ENCODE measurements at regions not wholly inside any gene's neighbourhood (a gene's known extent, or its start where the extent isn't known, plus 50 kb on each side); places are given as distances from the start of the nearest gene placed in this dataset.

DNA sequence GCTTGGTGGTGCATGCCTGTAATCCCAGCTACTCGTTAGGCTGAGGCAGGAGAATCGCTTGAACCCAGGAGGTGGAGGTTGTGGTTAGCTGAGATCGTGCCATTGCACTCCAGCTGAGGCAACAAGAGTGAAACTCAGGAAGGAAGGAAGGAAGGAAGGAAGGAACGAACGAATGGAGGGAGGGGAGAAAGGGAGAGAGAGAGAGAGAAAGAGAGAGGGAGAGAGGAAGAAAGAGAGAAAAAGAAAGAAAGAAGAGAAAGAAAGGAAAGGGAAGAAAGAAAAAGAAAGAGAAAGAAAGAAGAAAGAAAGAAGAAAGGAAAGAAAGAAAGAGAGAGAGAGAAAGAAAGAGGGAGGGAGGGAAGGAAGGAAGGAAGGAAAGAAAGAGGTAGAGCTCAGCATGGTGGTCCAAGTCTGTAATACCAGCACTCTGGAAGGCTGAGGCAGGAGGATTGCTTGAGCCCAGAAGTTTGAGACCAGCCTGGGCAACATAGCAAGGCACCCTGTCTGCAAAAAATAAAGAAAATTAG is 81.9 kb downstream of the P2RY1 start:
- H3K27me3 Mint-ChIP-seq (ENCODE audit: low read depth), result no peaks in the 10 kb centered on the region
- no peak overlapping the region for H3K4me3 Mint-ChIP-seq (ENCODE audit: unreplicated experiment)
- H3K27ac Mint-ChIP-seq (ENCODE audit: unreplicated experiment), result no peak overlapping the region
- TF ChIP-seq, protein P1, sequence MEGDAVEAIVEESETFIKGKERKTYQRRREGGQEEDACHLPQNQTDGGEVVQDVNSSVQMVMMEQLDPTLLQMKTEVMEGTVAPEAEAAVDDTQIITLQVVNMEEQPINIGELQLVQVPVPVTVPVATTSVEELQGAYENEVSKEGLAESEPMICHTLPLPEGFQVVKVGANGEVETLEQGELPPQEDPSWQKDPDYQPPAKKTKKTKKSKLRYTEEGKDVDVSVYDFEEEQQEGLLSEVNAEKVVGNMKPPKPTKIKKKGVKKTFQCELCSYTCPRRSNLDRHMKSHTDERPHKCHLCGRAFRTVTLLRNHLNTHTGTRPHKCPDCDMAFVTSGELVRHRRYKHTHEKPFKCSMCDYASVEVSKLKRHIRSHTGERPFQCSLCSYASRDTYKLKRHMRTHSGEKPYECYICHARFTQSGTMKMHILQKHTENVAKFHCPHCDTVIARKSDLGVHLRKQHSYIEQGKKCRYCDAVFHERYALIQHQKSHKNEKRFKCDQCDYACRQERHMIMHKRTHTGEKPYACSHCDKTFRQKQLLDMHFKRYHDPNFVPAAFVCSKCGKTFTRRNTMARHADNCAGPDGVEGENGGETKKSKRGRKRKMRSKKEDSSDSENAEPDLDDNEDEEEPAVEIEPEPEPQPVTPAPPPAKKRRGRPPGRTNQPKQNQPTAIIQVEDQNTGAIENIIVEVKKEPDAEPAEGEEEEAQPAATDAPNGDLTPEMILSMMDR (IDR thresholded peaks at IDR 0.05), result no peak
- H3K36me3 Mint-ChIP-seq (ENCODE audit: low read depth), result no peaks in the 10 kb centered on the region
- no peak for DNase-seq (ENCODE audit: low spot score)
- H3K9me3 Mint-ChIP-seq (ENCODE audit: low read depth), result no peaks in the 10 kb centered on the region
- H3K4me1 Mint-ChIP-seq (ENCODE audit: low read depth), result no peaks in the 10 kb centered on the region

DNA sequence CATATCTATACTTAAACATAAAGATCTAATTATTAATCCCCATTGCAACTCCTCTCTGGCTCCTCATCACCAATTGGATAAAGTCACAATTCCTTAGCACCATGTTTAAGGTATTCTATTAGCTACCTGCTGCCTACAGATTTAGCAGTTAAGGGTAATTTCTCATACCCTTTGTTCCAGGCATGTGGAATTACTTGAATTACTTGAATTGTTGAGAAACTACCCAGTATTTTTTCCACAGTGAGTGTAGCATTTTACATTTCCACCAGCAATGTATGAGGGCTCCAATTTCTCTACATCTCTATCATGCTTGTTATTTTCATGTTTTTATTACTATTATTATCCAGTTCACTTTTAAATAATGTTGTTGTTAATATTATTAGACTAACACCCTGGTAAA is 86.4 kb downstream of the P2RY1 start:
- H3K27me3 Mint-ChIP-seq (ENCODE audit: low read depth), result no peaks in the 10 kb centered on the region
- H3K9me3 Mint-ChIP-seq (ENCODE audit: low read depth), result peaks cover 5% of the 10 kb centered on the region
- H3K4me1 Mint-ChIP-seq (ENCODE audit: low read depth), result no peaks in the 10 kb centered on the region
- H3K36me3 Mint-ChIP-seq (ENCODE audit: low read depth), result no peaks in the 10 kb centered on the region
- TF ChIP-seq, protein P1 (IDR thresholded peaks at IDR 0.05), result no peak
- H3K4me3 Mint-ChIP-seq (ENCODE audit: unreplicated experiment), result no peak overlapping the region
- DNase-seq (ENCODE audit: low spot score), result no peak
- no peak overlapping the region for H3K27ac Mint-ChIP-seq (ENCODE audit: unreplicated experiment)

DNA sequence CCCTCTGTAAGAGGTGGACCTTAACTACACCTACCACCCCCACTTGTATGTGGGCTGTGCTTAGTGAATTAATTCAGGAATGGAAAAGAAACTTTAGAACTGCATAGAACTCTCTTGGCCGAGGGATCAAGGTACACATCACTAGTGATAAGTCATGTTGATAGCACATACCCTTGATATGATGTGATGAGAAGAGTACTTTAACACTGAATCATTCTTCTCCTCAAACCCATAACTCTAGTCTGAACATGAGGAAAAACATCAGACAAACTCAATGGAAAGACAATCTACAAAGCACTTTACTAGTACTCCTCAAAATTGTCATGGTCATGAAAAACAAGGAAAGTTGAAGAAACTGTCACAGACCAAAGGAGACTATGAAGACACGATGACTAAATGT is 87.6 kb downstream of the P2RY1 start:
- TF ChIP-seq, protein P1 (IDR thresholded peaks at IDR 0.05), result no peak
- no peaks in the 10 kb centered on the region for H3K27me3 Mint-ChIP-seq (ENCODE audit: low read depth)
- H3K4me1 Mint-ChIP-seq (ENCODE audit: low read depth), result no peaks in the 10 kb centered on the region
- H3K27ac Mint-ChIP-seq (ENCODE audit: unreplicated experiment), result no peak overlapping the region
- peaks cover 5% of the 10 kb centered on the region for H3K9me3 Mint-ChIP-seq (ENCODE audit: low read depth)
- H3K36me3 Mint-ChIP-seq (ENCODE audit: low read depth), result no peaks in the 10 kb centered on the region
- no peak overlapping the region for H3K4me3 Mint-ChIP-seq (ENCODE audit: unreplicated experiment)
- DNase-seq (ENCODE audit: low spot score), result no peak

DNA sequence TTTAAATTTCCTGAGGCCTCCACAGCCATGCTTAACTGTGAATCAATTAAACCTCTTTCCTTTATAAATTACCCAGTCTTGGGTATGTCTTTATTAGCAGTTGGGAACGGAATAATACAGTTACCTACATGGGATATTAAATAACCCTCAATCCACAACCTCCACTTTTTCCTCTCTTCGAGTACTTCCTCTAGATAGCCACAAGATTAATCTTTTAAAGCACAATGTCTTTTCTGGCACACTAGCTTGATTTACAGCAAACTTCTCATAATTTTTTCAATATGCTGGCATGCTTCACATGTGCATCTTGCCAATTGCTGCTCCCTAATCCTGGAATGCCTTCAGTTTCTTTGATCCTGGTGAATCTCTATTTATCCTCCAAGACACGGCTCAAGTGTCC is 92.2 kb downstream of the P2RY1 start:
- TF ChIP-seq, protein P1 (IDR thresholded peaks at IDR 0.05), result no peak
- Mint-ChIP-seq H3K9me3 (ENCODE audit: low read depth) (peaks cover 2% of the 10 kb centered on the region), H3K27me3 (ENCODE audit: low read depth) (peaks cover 5% of the 10 kb centered on the region), H3K27ac (ENCODE audit: unreplicated experiment) (no peak overlapping the region), H3K4me3 (ENCODE audit: unreplicated experiment) (no peak overlapping the region), H3K4me1 (ENCODE audit: low read depth) (no peaks in the 10 kb centered on the region), H3K36me3 (ENCODE audit: low read depth) (no peaks in the 10 kb centered on the region)
- no peak for DNase-seq (ENCODE audit: low spot score)

DNA sequence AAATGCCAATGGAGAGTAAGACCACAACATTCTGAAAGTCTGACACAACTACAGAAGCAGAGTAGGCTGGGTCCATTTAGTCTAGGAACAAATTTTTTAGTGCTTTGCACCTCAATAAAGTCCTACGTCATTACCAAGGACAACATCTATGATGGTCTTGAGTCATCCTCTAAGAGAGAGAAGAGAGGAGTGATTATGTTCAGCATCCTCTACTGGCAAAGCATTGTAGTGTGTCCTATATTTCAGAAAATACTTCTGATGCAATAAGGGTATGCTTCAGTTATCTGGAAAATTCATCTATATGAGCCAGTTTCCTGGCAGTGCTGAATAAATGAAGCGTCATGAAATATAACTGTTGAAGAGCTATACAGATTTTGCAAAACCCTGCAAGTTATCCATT is 95.6 kb downstream of the P2RY1 start:
- Mint-ChIP-seq H3K27ac (ENCODE audit: unreplicated experiment) (no peak overlapping the region), H3K27me3 (ENCODE audit: low read depth) (peaks cover 9% of the 10 kb centered on the region), H3K9me3 (ENCODE audit: low read depth) (no peaks in the 10 kb centered on the region), H3K4me1 (ENCODE audit: low read depth) (no peaks in the 10 kb centered on the region), H3K4me3 (ENCODE audit: unreplicated experiment) (no peak overlapping the region), H3K36me3 (ENCODE audit: low read depth) (no peaks in the 10 kb centered on the region)
- TF ChIP-seq, protein P1 (IDR thresholded peaks at IDR 0.05), result no peak
- DNase-seq (ENCODE audit: low spot score), result no peak
